SK-N-SH treated with all-trans-retinoic acid at 6 μM for 48 hours (cell line): ENCODE measurements at regions not wholly inside any gene's neighbourhood (a gene's known extent, or its start where the extent isn't known, plus 50 kb on each side); places are given as distances from the start of the nearest gene placed in this dataset.

Source experiments
- ATAC-seq: fragments of 200-7000 bp; cut with Tn5 transposase; 3 replicates; pipeline ENCODE4 v1.9.1; 2020; ENCODE audit warnings: mild to moderate bottlenecking, moderate library complexity
- ARNTL ChIP-seq: fragments of 450-650 bp; formaldehyde crosslinking; IDR thresholded peaks from 2 replicates; pipeline ENCODE4 v1.5.0; 2020; ENCODE audit warnings: low read depth, mild to moderate bottlenecking, moderate library complexity, borderline replicate concordance
- BACH2 ChIP-seq: fragments of 250-450 bp; sonication (Bioruptor Pico); IDR thresholded peaks from 2 replicates; pipeline ENCODE4 v1.9.0; 2021; ENCODE audit warnings: mild to moderate bottlenecking, borderline replicate concordance
- CREB5 ChIP-seq: fragments of 250-450 bp; sonication (Bioruptor Pico); IDR thresholded peaks from 2 replicates; pipeline ENCODE4 v1.5.1; 2020; ENCODE audit warnings: low read depth, mild to moderate bottlenecking, moderate library complexity
- CSDC2 ChIP-seq: fragments of 250-450 bp; sonication (Bioruptor Pico); IDR thresholded peaks from 2 replicates; pipeline ENCODE4 v1.5.0; 2020; ENCODE audit warnings: mild to moderate bottlenecking, moderate library complexity
- CSRNP3 ChIP-seq: fragments of 250-450 bp; sonication (Bioruptor Pico); IDR thresholded peaks from 2 replicates; pipeline ENCODE4 v1.5.1; 2021; ENCODE audit warnings: mild to moderate bottlenecking, moderate library complexity
- ESRRG ChIP-seq: fragments of 250-450 bp; sonication (Bioruptor Pico); IDR thresholded peaks from 2 replicates; pipeline ENCODE4 v1.6.1; 2021; ENCODE audit warnings: mild to moderate bottlenecking
- GLIS3 ChIP-seq: fragments of 250-450 bp; sonication (Bioruptor Pico); IDR thresholded peaks from 2 replicates; pipeline ENCODE4 v1.5.0; 2020; ENCODE audit warnings: mild to moderate bottlenecking, moderate library complexity
- ISL1 ChIP-seq: fragments of 250-450 bp; sonication (Bioruptor Pico); IDR thresholded peaks from 2 replicates; pipeline ENCODE4 v2.1.2; 2022; ENCODE audit warnings: mild to moderate bottlenecking, moderate library complexity
- OSR1 ChIP-seq: fragments of 250-450 bp; sonication (Bioruptor Pico); IDR thresholded peaks from 2 replicates; pipeline ENCODE4 v1.8.0; 2022; ENCODE audit warnings: moderate library complexity, mild to moderate bottlenecking, inconsistent platforms
- POU6F1 ChIP-seq: fragments of 250-450 bp; sonication (Bioruptor Pico); IDR thresholded peaks from 2 replicates; pipeline ENCODE4 v1.8.0; 2021; ENCODE audit warnings: low read depth, mild to moderate bottlenecking, moderate library complexity, borderline replicate concordance
- RARB ChIP-seq: fragments of 250-450 bp; sonication (Bioruptor Pico); IDR thresholded peaks from 2 replicates; pipeline ENCODE4 v1.8.0; 2021; ENCODE audit warnings: mild to moderate bottlenecking, moderate library complexity
- SNAI2 ChIP-seq: fragments of 250-450 bp; sonication (Bioruptor Pico); IDR thresholded peaks from 2 replicates; pipeline ENCODE4 v1.5.0; 2020; ENCODE audit warnings: mild to moderate bottlenecking, moderate library complexity
- TCF4 ChIP-seq: fragments of 250-450 bp; sonication (Bioruptor Pico); IDR thresholded peaks from 2 replicates; pipeline ENCODE4 v1.8.0; 2021; ENCODE audit warnings: mild to moderate bottlenecking, moderate library complexity, borderline replicate concordance
- TOX ChIP-seq: fragments of 250-450 bp; sonication (Bioruptor Pico); IDR thresholded peaks from 2 replicates; pipeline ENCODE4 v1.8.0; 2021; ENCODE audit warnings: mild to moderate bottlenecking, moderate library complexity, borderline replicate concordance
- TSHZ2 ChIP-seq: fragments of 250-450 bp; sonication (Bioruptor Pico); IDR thresholded peaks from 2 replicates; pipeline ENCODE4 v1.5.0; 2020; ENCODE audit warnings: mild to moderate bottlenecking, moderate library complexity
- ZC3H10 ChIP-seq: fragments of 250-450 bp; sonication (Bioruptor Pico); IDR thresholded peaks from 2 replicates; pipeline ENCODE4 v1.5.1; 2021; ENCODE audit warnings: mild to moderate bottlenecking, moderate library complexity
- ZFP3 ChIP-seq: fragments of 250-450 bp; sonication (Bioruptor Pico); IDR thresholded peaks from 2 replicates; pipeline ENCODE4 v1.5.0; 2020; ENCODE audit warnings: mild to moderate bottlenecking, moderate library complexity
- ZFP30 ChIP-seq: fragments of 450-650 bp; formaldehyde crosslinking; IDR thresholded peaks from 2 replicates; pipeline ENCODE4 v1.5.0; 2022; ENCODE audit warnings: mild to moderate bottlenecking, moderate library complexity
- ZNF565 ChIP-seq: fragments of 450-650 bp; formaldehyde crosslinking; conservative IDR thresholded peaks from 2 replicates; pipeline ENCODE4 v1.5.0; 2020; ENCODE audit warnings: low read depth, mild to moderate bottlenecking, moderate library complexity
- ZNF70 ChIP-seq: fragments of 450-650 bp; formaldehyde crosslinking; IDR thresholded peaks from 2 replicates; pipeline ENCODE4 v1.5.0; 2020; ENCODE audit warnings: mild to moderate bottlenecking, moderate library complexity

- TF ChIP-seq BACH2 (CRISPR knock-in tag) (no peak), OSR1 (CRISPR knock-in tag) (no peak)
- ATAC-seq, result no peak
Measured at GRCh38 chr2:129881786-129882396, 97.6 kb upstream of the RAB6C start.

GRCh38 chr2:129882476-129882875, 97.0 kb upstream of the RAB6C start:
- TF ChIP-seq OSR1 (CRISPR knock-in tag) (no peak), CSDC2 (CRISPR knock-in tag) (no peak), ZFP30 (no peak), GLIS3 (no peak), ZNF565 (no peak), SNAI2 (CRISPR knock-in tag) (no peak), ISL1 (no peak), CSRNP3 (CRISPR knock-in tag) (no peak), ZNF70 (CRISPR knock-in tag) (no peak), ZC3H10 (no peak), ARNTL (CRISPR knock-in tag) (no peak), ESRRG (CRISPR knock-in tag) (no peak), CREB5 (CRISPR knock-in tag) (no peak), TSHZ2 (no peak), POU6F1 (CRISPR knock-in tag) (no peak), ZFP3 (no peak), TCF4 (no peak), TOX (CRISPR knock-in tag) (no peak), RARB (CRISPR knock-in tag) (no peak), BACH2 (CRISPR knock-in tag) (no peak)
- no peak for ATAC-seq

- no peak for ATAC-seq
- TF ChIP-seq ARNTL (CRISPR knock-in tag) (no peak), ZNF70 (CRISPR knock-in tag) (no peak), ZFP3 (no peak), CSRNP3 (CRISPR knock-in tag) (no peak), GLIS3 (no peak), ZFP30 (no peak), TSHZ2 (no peak), CREB5 (CRISPR knock-in tag) (no peak), RARB (CRISPR knock-in tag) (no peak), TCF4 (no peak), POU6F1 (CRISPR knock-in tag) (no peak)
Measured at GRCh38 chr2:129883121-129883520, 96.3 kb upstream of the RAB6C start.
